ENCODE measurements at regions not wholly inside any gene's neighbourhood (a gene's known extent, or its start where the extent isn't known, plus 50 kb on each side); places are given as distances from the start of the nearest gene placed in this dataset.

- H3K4me3 ChIP-seq (ENCODE audit: low read depth, low read length), result no peak overlapping the region
- TF ChIP-seq CTCF (IDR thresholded peaks at IDR 0.05; ENCODE audit: low read depth, low read length, missing control alignments), result no peak
- no peak for DNase-seq (ENCODE audit: low read depth)
- in situ Hi-C loops (cut with HindIII; ENCODE audit: low sequenced_read_pairs), result no loop called here
These were observed 155.7 kb upstream of the SOX1 start for GRCh38 chr13:111911121-111911720.

- in situ Hi-C loops (cut with HindIII; ENCODE audit: low sequenced_read_pairs), result no loop called here
- no peak for TF ChIP-seq CTCF (IDR thresholded peaks at IDR 0.05; ENCODE audit: low read depth, low read length, missing control alignments)
- no peak overlapping the region for H3K4me3 ChIP-seq (ENCODE audit: low read depth, low read length)
- no peak for DNase-seq (ENCODE audit: low read depth)
These were observed 155.0 kb upstream of the SOX1 start for GRCh38 chr13:111911754-111912452.

- H3K4me3 ChIP-seq (ENCODE audit: low read depth, low read length), result no peak overlapping the region
- in situ Hi-C loops (cut with HindIII; ENCODE audit: low sequenced_read_pairs), result no loop called here
- no peak for DNase-seq (ENCODE audit: low read depth)
- no peak for TF ChIP-seq CTCF (IDR thresholded peaks at IDR 0.05; ENCODE audit: low read depth, low read length, missing control alignments)
These were observed 154.5 kb upstream of the SOX1 start for GRCh38 chr13:111912453-111912866.

GRCh38 chr13:111912991-111913760, 153.8 kb upstream of the SOX1 start:
- no peak for DNase-seq (ENCODE audit: low read depth)
- TF ChIP-seq CTCF (IDR thresholded peaks at IDR 0.05; ENCODE audit: low read depth, low read length, missing control alignments), result no peak
- in situ Hi-C loops (cut with HindIII; ENCODE audit: low sequenced_read_pairs), result no loop called here
- no peak overlapping the region for H3K4me3 ChIP-seq (ENCODE audit: low read depth, low read length)

GRCh38 chr13:111913761-111914140, 153.2 kb upstream of the SOX1 start:
- in situ Hi-C loops (cut with HindIII; ENCODE audit: low sequenced_read_pairs), result no loop called here

More at GRCh38 chr13:111913761-111914140, 153.2 kb upstream of the SOX1 start:
- no peak for TF ChIP-seq CTCF (IDR thresholded peaks at IDR 0.05; ENCODE audit: low read depth, low read length, missing control alignments)
- no peak for DNase-seq (ENCODE audit: low read depth)
- no peak overlapping the region for H3K4me3 ChIP-seq (ENCODE audit: low read depth, low read length)

Measured in astrocyte of the cerebellum (primary cell).